ENCODE measurements at regions not wholly inside any gene's neighbourhood (a gene's known extent, or its start where the extent isn't known, plus 50 kb on each side); places are given as distances from the start of the nearest gene placed in this dataset.

DNA sequence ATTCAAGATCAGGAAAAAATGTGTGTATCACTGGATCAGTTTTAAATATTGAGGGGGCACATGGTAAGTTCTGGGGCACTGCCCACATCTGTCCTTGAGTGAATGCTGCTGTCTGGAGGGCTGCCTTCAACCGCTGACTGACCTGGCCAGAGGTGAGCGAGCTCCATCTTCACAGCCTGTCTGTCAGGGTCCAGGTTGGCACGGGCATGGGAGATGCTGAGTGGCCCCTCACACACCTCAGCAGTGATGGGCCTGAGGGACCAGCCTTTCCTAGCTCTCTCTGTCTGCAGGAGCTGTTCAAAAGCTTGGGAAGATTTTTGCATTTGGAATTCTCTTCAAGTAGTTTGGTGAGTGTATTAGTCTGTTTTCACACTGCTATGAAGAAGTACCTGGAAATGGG lies 114.8 kb upstream of the ALKAL2 start:
- H3K4me3 ChIP-seq: no peak overlapping the region
- H3K36me3 ChIP-seq: no peaks in the 10 kb centered on the region
- H3K27ac ChIP-seq: no peak overlapping the region
- H3K27me3 ChIP-seq (ENCODE audit: low read depth): no peaks in the 10 kb centered on the region
- intact Hi-C loops (cut with DNase I): no loop called here
- TF ChIP-seq, protein P1, sequence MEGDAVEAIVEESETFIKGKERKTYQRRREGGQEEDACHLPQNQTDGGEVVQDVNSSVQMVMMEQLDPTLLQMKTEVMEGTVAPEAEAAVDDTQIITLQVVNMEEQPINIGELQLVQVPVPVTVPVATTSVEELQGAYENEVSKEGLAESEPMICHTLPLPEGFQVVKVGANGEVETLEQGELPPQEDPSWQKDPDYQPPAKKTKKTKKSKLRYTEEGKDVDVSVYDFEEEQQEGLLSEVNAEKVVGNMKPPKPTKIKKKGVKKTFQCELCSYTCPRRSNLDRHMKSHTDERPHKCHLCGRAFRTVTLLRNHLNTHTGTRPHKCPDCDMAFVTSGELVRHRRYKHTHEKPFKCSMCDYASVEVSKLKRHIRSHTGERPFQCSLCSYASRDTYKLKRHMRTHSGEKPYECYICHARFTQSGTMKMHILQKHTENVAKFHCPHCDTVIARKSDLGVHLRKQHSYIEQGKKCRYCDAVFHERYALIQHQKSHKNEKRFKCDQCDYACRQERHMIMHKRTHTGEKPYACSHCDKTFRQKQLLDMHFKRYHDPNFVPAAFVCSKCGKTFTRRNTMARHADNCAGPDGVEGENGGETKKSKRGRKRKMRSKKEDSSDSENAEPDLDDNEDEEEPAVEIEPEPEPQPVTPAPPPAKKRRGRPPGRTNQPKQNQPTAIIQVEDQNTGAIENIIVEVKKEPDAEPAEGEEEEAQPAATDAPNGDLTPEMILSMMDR (IDR thresholded peaks at IDR 0.05): no peak
- ATAC-seq (no peak), DNase-seq (no peak)
- peaks cover 10% of the 10 kb centered on the region for H3K9me3 ChIP-seq
- no peaks in the 10 kb centered on the region for H3K4me1 ChIP-seq

DNA sequence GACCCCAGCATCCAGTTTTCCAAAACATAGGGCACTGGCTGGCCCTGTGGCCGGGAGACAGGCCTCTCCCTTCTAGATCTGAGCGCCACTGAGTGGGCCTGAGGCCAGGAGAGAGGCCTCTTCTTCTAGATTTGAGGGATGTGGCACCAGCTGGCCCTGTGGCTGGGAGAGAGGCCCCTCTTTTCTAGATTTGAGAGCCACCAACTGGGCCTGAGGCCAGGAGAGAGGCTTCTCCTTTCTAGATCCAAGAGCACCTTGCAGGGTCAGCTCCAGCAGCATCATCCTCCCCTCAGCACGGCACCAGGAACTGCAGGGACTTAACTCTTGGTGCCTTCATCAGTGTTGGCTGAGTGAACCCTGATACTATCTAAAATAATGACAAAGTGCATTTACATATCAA lies 114.3 kb upstream of the ALKAL2 start:
- DNase-seq (no peak), ATAC-seq (no peak)
- no peaks in the 10 kb centered on the region for H3K4me1 ChIP-seq
- H3K4me3 ChIP-seq: no peak overlapping the region
- H3K36me3 ChIP-seq: no peaks in the 10 kb centered on the region
- H3K9me3 ChIP-seq: peaks cover 10% of the 10 kb centered on the region
- H3K27ac ChIP-seq: no peak overlapping the region
- TF ChIP-seq, protein P1 (IDR thresholded peaks at IDR 0.05): no peak
- no peaks in the 10 kb centered on the region for H3K27me3 ChIP-seq (ENCODE audit: low read depth)
- intact Hi-C loops (cut with DNase I): no loop called here

DNA sequence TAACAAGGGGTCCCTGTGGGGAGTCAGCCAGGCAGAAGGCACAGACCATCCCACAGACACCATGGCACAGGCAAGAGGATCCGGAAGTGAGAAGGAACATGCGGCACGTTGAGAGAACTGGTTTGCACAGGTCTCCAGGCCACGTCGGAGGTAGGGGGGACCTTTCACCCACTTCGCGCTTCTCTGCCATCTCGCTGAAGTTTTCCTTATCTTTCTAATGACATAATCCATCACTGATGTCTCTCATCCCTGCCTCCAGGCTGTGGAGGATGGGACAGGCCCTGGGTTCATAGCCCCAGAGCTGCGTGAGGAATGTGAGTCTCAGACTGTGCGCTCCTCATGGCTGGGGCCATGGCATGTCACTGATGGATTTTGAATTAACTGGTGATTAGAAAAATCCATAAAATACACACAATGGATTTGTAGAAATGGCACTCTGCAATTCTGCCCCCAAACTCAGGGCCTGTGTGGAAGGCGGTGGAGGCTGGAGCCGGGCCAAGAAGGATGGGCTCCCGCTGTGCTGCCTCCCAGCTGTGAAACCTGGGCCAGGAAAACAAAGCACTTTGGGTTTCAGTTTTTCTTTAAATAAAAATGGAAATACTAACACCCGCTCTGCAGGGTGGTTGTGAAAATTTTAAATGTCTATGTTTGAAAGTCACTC lies 113.3 kb upstream of the ALKAL2 start:
- no peaks in the 10 kb centered on the region for H3K27me3 ChIP-seq (ENCODE audit: low read depth)
- ATAC-seq (no peak), DNase-seq (no peak)
- no peak overlapping the region for H3K4me3 ChIP-seq
- peaks cover 10% of the 10 kb centered on the region for H3K9me3 ChIP-seq
- intact Hi-C loops (cut with DNase I): no loop called here
- TF ChIP-seq, protein P1 (IDR thresholded peaks at IDR 0.05): no peak
- no peaks in the 10 kb centered on the region for H3K4me1 ChIP-seq
- no peaks in the 10 kb centered on the region for H3K36me3 ChIP-seq
- no peak overlapping the region for H3K27ac ChIP-seq

DNA sequence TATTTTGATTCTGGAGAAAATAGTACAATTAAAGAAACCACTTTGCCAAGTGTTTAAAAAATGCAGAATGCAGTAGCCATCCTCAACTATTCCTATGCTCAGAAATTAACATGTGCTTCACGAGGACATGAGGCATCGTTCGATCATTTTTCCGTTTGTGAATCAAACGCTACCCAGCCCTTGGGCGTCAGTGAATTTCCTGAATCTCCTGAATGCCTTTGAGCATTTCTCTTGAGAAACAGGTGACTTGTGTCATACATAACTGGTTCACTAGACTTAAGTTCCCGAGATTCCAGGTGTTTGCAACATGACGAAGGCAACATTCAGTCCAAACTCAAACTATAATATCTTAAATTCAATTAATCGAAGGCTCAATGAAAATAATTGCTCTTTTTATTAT lies 110.0 kb upstream of the ALKAL2 start:
- DNase-seq: no peak
- Histone ChIP-seq H3K27me3 (ENCODE audit: low read depth) (no peaks in the 10 kb centered on the region), H3K27ac (no peak overlapping the region), H3K36me3 (no peaks in the 10 kb centered on the region), H3K4me1 (no peaks in the 10 kb centered on the region), H3K4me3 (no peak overlapping the region), H3K9me3 (no peaks in the 10 kb centered on the region)
- ATAC-seq: no peak
- intact Hi-C loops (cut with DNase I): no loop called here
- TF ChIP-seq, protein P1 (IDR thresholded peaks at IDR 0.05): no peak

DNA sequence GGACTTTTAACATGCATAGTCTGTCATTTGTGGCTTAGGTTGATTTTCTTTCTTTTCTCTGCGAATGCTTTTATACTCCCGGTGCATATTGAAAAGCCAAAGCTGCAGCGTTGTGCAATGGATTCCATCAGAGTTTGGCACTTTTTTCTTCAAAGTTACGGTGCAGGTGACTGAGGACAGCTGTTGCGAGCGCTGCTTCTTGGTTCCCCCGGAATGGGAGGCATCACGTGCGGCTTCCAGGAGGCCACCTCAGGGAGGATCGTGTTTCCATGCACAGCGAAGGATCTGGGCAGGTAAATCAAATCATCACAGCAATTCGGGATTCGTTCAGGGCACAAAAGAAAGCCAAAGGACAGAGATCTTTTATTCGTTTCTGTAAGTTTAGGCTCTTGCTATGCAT lies 109.6 kb upstream of the ALKAL2 start:
- no peak overlapping the region for H3K4me3 ChIP-seq
- TF ChIP-seq, protein P1 (IDR thresholded peaks at IDR 0.05): no peak
- ATAC-seq (no peak), DNase-seq (no peak)
- no peaks in the 10 kb centered on the region for H3K4me1 ChIP-seq
- no peaks in the 10 kb centered on the region for H3K27me3 ChIP-seq (ENCODE audit: low read depth)
- no peaks in the 10 kb centered on the region for H3K36me3 ChIP-seq
- no peaks in the 10 kb centered on the region for H3K9me3 ChIP-seq
- H3K27ac ChIP-seq: no peak overlapping the region
- intact Hi-C loops (cut with DNase I): no loop called here
